K562 (cell line): ENCODE measurements at regions not wholly inside any gene's neighbourhood (a gene's known extent, or its start where the extent isn't known, plus 50 kb on each side); places are given as distances from the start of the nearest gene placed in this dataset.

Experiments
- ATAC-seq: fragments of 200-7000 bp; cut with Tn5 transposase; 3 replicates; pipeline ENCODE4 v1.9.1; 2020; ENCODE audit warnings: moderate library complexity
- BruUV-seq: library from RNA; stranded (reverse); fragments of 400-500 nt; replicated peaks from 2 replicates; lab custom pipeline; 2021; lab: Mats Ljungman, UMichigan
- CTCF ChIA-PET: fragments of 300-600 bp; formaldehyde crosslinking; extraction: SDS; loops from one replicate; lab custom pipeline; 2021; ENCODE audit warnings: low intra/inter-chr PET ratio; lab: Yijun Ruan, JAX
- POLR2A ChIA-PET: fragments of 300-600, 350-650 bp; sonication (Branson Sonifier 250); formaldehyde crosslinking; extraction: SDS; loops from one replicate; lab custom pipeline; 2021; ENCODE audit warnings: antibody characterized with exemption, inconsistent platforms; lab: Yijun Ruan, JAX
- DNase-seq, 4 experiments: peaks; one replicate each; pipeline versions ENCODE4 v3.0.0 to v3.0.0-alpha.2; 2011 to 2018; ENCODE audit warnings: low spot score in 3 of 4, mixed read lengths in 3 of 4; ENCODE audit errors: extremely low read depth in 1 of 4
- FAIRE-seq: peaks from 2 replicates; lab custom pipeline; 2011; peaks lifted over from hg19 to GRCh38; lab: Jason Lieb, UNC
- H2AFZ ChIP-seq: 2 replicates; pipeline ENCODE4 v1.6.0; 2011; ENCODE audit warnings: low read depth, low read length, control low read depth, inconsistent platforms
- H3K27ac ChIP-seq: fragments of 200-600 bp; 3 replicates; pipeline ENCODE4 v1.8.0; 2011; ENCODE audit warnings: low read depth, mild to moderate bottlenecking, control low read depth, inconsistent platforms, low read length, moderate library complexity, mixed read lengths; ENCODE audit errors: extremely low read depth
- H3K27me3 ChIP-seq, 2 experiments: fragments of 300-600 bp in 1 of 2; 2 replicates in 1 of 2; 3 replicates in 1 of 2; pipeline versions ENCODE4 v1.6.0 to v1.8.0; 2011; ENCODE audit warnings: inconsistent platforms in 2 of 2, low read length in 2 of 2, mild to moderate bottlenecking in 1 of 2, mixed read lengths in 1 of 2, moderate library complexity in 1 of 2; ENCODE audit not compliant: control insufficient read depth in 2 of 2, insufficient read depth in 2 of 2
- H3K36me3 ChIP-seq: fragments of 300-600 bp; 3 replicates; pipeline ENCODE4 v1.8.0; 2011; ENCODE audit warnings: mild to moderate bottlenecking, low read length, inconsistent platforms; ENCODE audit not compliant: control insufficient read depth, insufficient read depth
- H3K4me1 ChIP-seq, 2 experiments: fragments of 200-600 bp in 1 of 2; replicated peaks in 1 of 2; 2 replicates in 1 of 2; 3 replicates in 1 of 2; pipeline versions ENCODE4 v1.5.1 to v1.8.0; 2011; ENCODE audit warnings: inconsistent platforms in 2 of 2, low read length in 2 of 2, mild to moderate bottlenecking in 1 of 2, mixed read lengths in 1 of 2, moderate library complexity in 1 of 2; ENCODE audit not compliant: control insufficient read depth in 2 of 2, insufficient read depth in 2 of 2
- H3K4me2 ChIP-seq: 2 replicates; pipeline ENCODE4 v1.6.1; 2011; ENCODE audit warnings: low read length, control low read depth, inconsistent platforms, mixed read lengths; ENCODE audit not compliant: insufficient read depth
- H3K4me3 ChIP-seq: fragments of 200-600 bp; sonication (generic), shearing (Covaris generic); 2 replicates; pipeline ENCODE4 v1.5.1; 2016; ENCODE audit warnings: control low read depth, inconsistent platforms
- H3K79me2 ChIP-seq: fragments of 200-600 bp; 3 replicates; pipeline ENCODE4 v1.8.0; 2011; ENCODE audit warnings: low read length, inconsistent platforms; ENCODE audit not compliant: control insufficient read depth, insufficient read depth
- H3K9ac ChIP-seq, 2 experiments: 2 replicates each; pipeline versions ENCODE4 v1.6.0 to v1.6.1; 2011; ENCODE audit warnings: low read depth in 2 of 2, low read length in 2 of 2, control low read depth in 1 of 2, inconsistent platforms in 1 of 2, mild to moderate bottlenecking in 1 of 2, mixed read lengths in 1 of 2; ENCODE audit not compliant: insufficient read depth in 1 of 2
- H3K9me1 ChIP-seq: one replicate; pipeline ENCODE4 v1.6.0; 2011; ENCODE audit warnings: inconsistent platforms, mild to moderate bottlenecking, low read length, moderate library complexity; ENCODE audit not compliant: control insufficient read depth, insufficient read depth
- H3K9me3 ChIP-seq: replicated peaks from 2 replicates; pipeline ENCODE4 v1.5.1; 2011; ENCODE audit warnings: low read depth, low read length, inconsistent platforms; ENCODE audit not compliant: control insufficient read depth, insufficient read depth
- H4K20me1 ChIP-seq: replicated peaks from 2 replicates; pipeline ENCODE4 v1.6.1; 2011; ENCODE audit warnings: low read length, inconsistent platforms, mixed read lengths; ENCODE audit not compliant: control insufficient read depth, insufficient read depth
- ARID1B ChIP-seq: fragments of 450-650 bp; IDR thresholded peaks from 2 replicates; pipeline ENCODE4 v1.6.1; 2016; ENCODE audit warnings: antibody characterized with exemption, mild to moderate bottlenecking, inconsistent platforms
- CBFA2T3 ChIP-seq: fragments of 450-650 bp; IDR thresholded peaks from 2 replicates; pipeline ENCODE4 v1.6.1; 2017
- CEBPB ChIP-seq: fragments of 450-650 bp; IDR thresholded peaks from 2 replicates; pipeline ENCODE4 v1.6.1; 2016; ENCODE audit warnings: missing genetic modification characterization, missing compliant biosample characterization
- CEBPG ChIP-seq, 3 experiments: fragments of 200-800 bp in 1 of 3; sonication (Bioruptor generic) in 1 of 3; sonication (generic) in 1 of 3; formaldehyde crosslinking in 1 of 3; IDR thresholded peaks in 2 of 3; conservative IDR thresholded peaks in 1 of 3; 2 replicates each; pipeline versions ENCODE4 v1.6.1 to v1.8.0; 2016 to 2022; ENCODE audit warnings: missing compliant biosample characterization in 2 of 3, missing genetic modification characterization in 2 of 3, mild to moderate bottlenecking in 1 of 3, missing genetic modification reagents in 1 of 3
- CXXC5 ChIP-seq: fragments of 250-450 bp; sonication (Bioruptor Pico); IDR thresholded peaks from 2 replicates; pipeline ENCODE4 v1.8.0; 2022; ENCODE audit warnings: inconsistent platforms, mild to moderate bottlenecking, moderate library complexity
- DPF2 ChIP-seq: fragments of 450-650 bp; IDR thresholded peaks from 2 replicates; pipeline ENCODE4 v1.6.1; 2016
- FOSL1 ChIP-seq: fragments of 200-800 bp; sonication (Bioruptor generic); conservative IDR thresholded peaks from 2 replicates; pipeline ENCODE4 v1.6.1; 2016; ENCODE audit warnings: missing genetic modification characterization, missing compliant biosample characterization
- FOXA3 ChIP-seq, 2 experiments: fragments of 450-650 bp in 1 of 2; sonication (generic) in 1 of 2; formaldehyde crosslinking; IDR thresholded peaks in 1 of 2; conservative IDR thresholded peaks in 1 of 2; 2 replicates each; pipeline versions ENCODE4 v1.4.0 to v1.8.0; 2020 to 2022; ENCODE audit warnings: mild to moderate bottlenecking in 2 of 2, missing genetic modification reagents in 1 of 2
- FOXK2 ChIP-seq, 2 experiments: fragments of 450-650 bp; IDR thresholded peaks in 1 of 2; conservative IDR thresholded peaks in 1 of 2; 2 replicates each; pipeline ENCODE4 v1.6.1; 2016; ENCODE audit warnings: low read depth in 2 of 2, mild to moderate bottlenecking in 1 of 2
- FOXM1 ChIP-seq, 2 experiments: fragments of 450-650 bp in 1 of 2; sonication (generic) in 1 of 2; formaldehyde crosslinking in 1 of 2; IDR thresholded peaks; 2 replicates each; pipeline versions ENCODE4 v1.6.1 to v1.9.0; 2017 to 2022; ENCODE audit warnings: low read depth in 2 of 2, mild to moderate bottlenecking in 2 of 2, missing genetic modification reagents in 1 of 2, moderate library complexity in 1 of 2
- MTA1 ChIP-seq: fragments of 450-650 bp; IDR thresholded peaks from 2 replicates; pipeline ENCODE4 v1.6.1; 2017; ENCODE audit warnings: borderline replicate concordance
- NCOR1 ChIP-seq: fragments of 450-650 bp; IDR thresholded peaks from 2 replicates; pipeline ENCODE4 v1.6.1; 2016; ENCODE audit warnings: mild to moderate bottlenecking, moderate library complexity
- NFIX ChIP-seq: fragments of 250-450 bp; sonication (Bioruptor Pico); IDR thresholded peaks from 2 replicates; pipeline ENCODE4 v1.4.0; 2020; ENCODE audit warnings: low read depth, mild to moderate bottlenecking, moderate library complexity
- NONO ChIP-seq, 2 experiments: fragments of 200-400 bp in 1 of 2; fragments of 450-650 bp in 1 of 2; formaldehyde crosslinking in 1 of 2; IDR thresholded peaks; 2 replicates each; pipeline ENCODE4 v1.6.1; 2017; ENCODE audit warnings: low read depth in 2 of 2, mild to moderate bottlenecking in 2 of 2, moderate library complexity in 2 of 2, low read length in 1 of 2
- POLR2AphosphoS2 ChIP-seq: IDR thresholded peaks from 2 replicates; pipeline ENCODE4 v1.6.1; 2012; ENCODE audit warnings: low read length, improper control_type of control experiment
- RCOR1 ChIP-seq, 2 experiments: IDR thresholded peaks; 2 replicates each; pipeline ENCODE4 v1.6.1; 2012; ENCODE audit warnings: low read depth in 2 of 2, low read length in 2 of 2, borderline replicate concordance in 1 of 2, improper control_type of control experiment in 1 of 2
- TAL1 ChIP-seq: fragments of 450-650 bp; IDR thresholded peaks from 2 replicates; pipeline ENCODE4 v1.6.1; 2016; ENCODE audit warnings: mild to moderate bottlenecking
- TEAD4 ChIP-seq, 2 experiments: sonication (generic) in 1 of 2; formaldehyde crosslinking in 1 of 2; IDR thresholded peaks; 2 replicates each; pipeline versions ENCODE4 v1.6.1 to v1.8.0; 2012 to 2022; ENCODE audit warnings: borderline replicate concordance in 1 of 2, inconsistent platforms in 1 of 2, low read length in 1 of 2, mild to moderate bottlenecking in 1 of 2, missing genetic modification reagents in 1 of 2
- ZNF24 ChIP-seq: fragments of 450-650 bp; IDR thresholded peaks from 2 replicates; pipeline ENCODE4 v1.6.1; 2016
- WGBS: fragments of 100-300 bp; shearing (Covaris generic); methylation state at CpG from one replicate; pipeline ENCODE4 v1.1.6; 2016; ENCODE audit warnings: low coverage, mixed read lengths; ENCODE audit not compliant: insufficient coverage; ENCODE audit errors: missing lambda C conversion rate; 5-methylcytosine and 5-hydroxymethylcytosine counted together
- in situ Hi-C: fragments of 300-500 bp; cut with MboI; formaldehyde crosslinking; loops from 4 replicates; pipeline ENCODE4 v1.15.0; 2018; ENCODE audit warnings: inconsistent platforms, mixed read lengths
- intact Hi-C: fragments of 100-400 bp; cut with micrococcal nuclease; formaldehyde crosslinking; loops from 2 replicates; pipeline ENCODE4 v1.14.2; 2022
- TF ChIP-seq, protein P1 (sequence below): sonication (generic); formaldehyde crosslinking; IDR thresholded peaks from 2 replicates; pipeline ENCODE4 v1.8.0; 2022; ENCODE audit warnings: mild to moderate bottlenecking, missing genetic modification reagents

DNA sequence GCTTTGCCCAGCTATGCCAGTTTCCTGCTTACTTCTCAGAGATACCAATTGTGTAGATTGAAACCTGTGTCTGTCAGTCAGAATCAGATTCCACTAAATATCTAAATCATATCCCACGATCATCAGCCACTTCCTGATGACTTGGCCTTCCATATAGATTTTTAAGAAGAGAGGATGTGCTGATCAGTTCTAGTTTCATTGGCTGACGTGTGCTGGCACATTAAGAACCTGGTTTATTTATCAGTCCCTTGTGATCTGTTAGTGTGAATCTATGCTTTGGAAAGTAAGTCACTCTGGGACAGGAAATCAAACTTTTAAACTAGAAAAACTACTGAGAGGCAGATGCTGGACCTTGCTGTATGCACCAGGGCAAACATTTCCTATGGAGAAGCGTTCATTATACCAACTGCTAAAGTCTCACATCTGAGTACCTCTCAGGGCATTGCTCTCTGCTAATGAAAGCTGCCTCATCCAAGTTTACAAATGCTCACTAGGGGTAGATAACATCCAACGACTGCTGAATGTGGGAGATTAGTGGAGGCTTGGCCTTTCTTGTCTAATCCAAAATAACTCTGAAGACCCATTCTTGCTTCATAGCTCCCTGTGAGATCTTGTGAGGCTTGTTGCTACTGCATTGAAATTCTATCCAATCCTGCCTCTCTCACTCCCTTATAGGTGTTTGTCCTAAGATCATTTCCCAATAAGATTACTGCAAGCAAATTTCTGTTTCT lies 109.1 kb downstream of the ARL4A start:
- no peak overlapping the region for H3K4me2 ChIP-seq
- 0 out of 4 replicates have a peak overlapping the region, but pooled peaks of 1 of the 2 experiments have one; percentile 0 for H3K9ac ChIP-seq
- H3K9me3 ChIP-seq: no peaks in the 10 kb centered on the region
- peak overlapping the region; percentile 73 for H2AFZ ChIP-seq
- no peaks in the 10 kb centered on the region for H3K36me3 ChIP-seq
- intact Hi-C loops (loop anchor here (5.0 kb wide), 1 partner anchor 109 kb away; the partner anchor contains the start of gene ARL4A), in situ Hi-C loops (no loop called here)
- H3K4me3 ChIP-seq: no peak overlapping the region
- peak; percentile 76 for ATAC-seq
- peak in 2 of 4 experiments; percentile 26 to 53 for DNase-seq
- ChIA-PET CTCF (no interaction called here), POLR2A (interaction anchor here (0.7 to 1.0 kb wide), 3 partner anchors 13 to 47 kb away, joined by 3 to 4 read pairs (median 4); no protein-coding TSS in a partner anchor)
- H3K9me1 ChIP-seq: no peaks in the 10 kb centered on the region
- WGBS: 21% methylated on average over 4 of the region's 4 CpGs
- H3K27ac ChIP-seq: peak overlapping the region; percentile 6; the same call in 1 of the 3 replicates
- H3K4me1 ChIP-seq: peaks cover 0 to 16% of the 10 kb centered on the region in 2 experiments; a peak in 3 of 5 replicates
- H3K79me2 ChIP-seq: no peaks in the 10 kb centered on the region
- no peaks in the 10 kb centered on the region for H4K20me1 ChIP-seq
- no peaks in the 10 kb centered on the region for H3K27me3 ChIP-seq
- peak; percentile 29 for FAIRE-seq
- BruUV-seq: no TSS peak
- TF ChIP-seq NFIX (no peak), CXXC5 (CRISPR knock-in tag) (peak; percentile 57; the same call in 1 of the 2 replicates), MTA1 (no peak), NONO (IDR thresholded peaks at IDR 0.05; ENCODE audit: low read depth in 2 of 2, low read length in 1 of 2) (0 out of 4 replicates have a peak, but pooled peaks of 1 of the 2 experiments have one; percentile 13), RCOR1 (IDR thresholded peaks at IDR 0.05; ENCODE audit: borderline replicate concordance in 1 of 2, low read depth in 2 of 2, low read length in 2 of 2) (peak in 1 of 2 experiments; percentile 63; a peak in 2 of 4 replicates), NCOR1 (peak; percentile 34), CEBPG (CRISPR knock-in tag; IDR thresholded peaks at IDR 0.05) (no peak), CEBPG (tag; conservative IDR thresholded peaks at IDR 0.05 in 1 of 2, IDR thresholded peaks at IDR 0.05 in 1 of 2) (peak; percentile 50 to 64; a peak in 1 of 4 replicates), ARID1B (peak; percentile 75), DPF2 (peak; percentile 69), ZNF24 (no peak), FOXK2 (conservative IDR thresholded peaks at IDR 0.05 in 1 of 2, IDR thresholded peaks at IDR 0.05 in 1 of 2; ENCODE audit: low read depth in 2 of 2) (no peak), CBFA2T3 (peak; percentile 46), TAL1 (0 out of 2 replicates have a peak, but pooled peaks have one; percentile 36), FOXM1 (IDR thresholded peaks at IDR 0.05; ENCODE audit: low read depth) (peak; percentile 60; the same call in 1 of the 2 replicates), FOXM1 (CRISPR knock-in tag; IDR thresholded peaks at IDR 0.05; ENCODE audit: low read depth) (no peak), FOSL1 (tag) (0 out of 2 replicates have a peak, but pooled peaks have one; percentile 28), CEBPB (tag) (peak; percentile 82), POLR2AphosphoS2 (no peak), TEAD4 (IDR thresholded peaks at IDR 0.05; ENCODE audit: low read length) (peak; percentile 65; the same call in 1 of the 2 replicates), TEAD4 (CRISPR knock-in tag; IDR thresholded peaks at IDR 0.05; ENCODE audit: borderline replicate concordance) (no peak), FOXA3 (CRISPR knock-in tag; conservative IDR thresholded peaks at IDR 0.05 in 1 of 2, IDR thresholded peaks at IDR 0.05 in 1 of 2) (0 out of 4 replicates have a peak, but pooled peaks of 1 of the 2 experiments have one; percentile 20)
- TF ChIP-seq, protein P1, sequence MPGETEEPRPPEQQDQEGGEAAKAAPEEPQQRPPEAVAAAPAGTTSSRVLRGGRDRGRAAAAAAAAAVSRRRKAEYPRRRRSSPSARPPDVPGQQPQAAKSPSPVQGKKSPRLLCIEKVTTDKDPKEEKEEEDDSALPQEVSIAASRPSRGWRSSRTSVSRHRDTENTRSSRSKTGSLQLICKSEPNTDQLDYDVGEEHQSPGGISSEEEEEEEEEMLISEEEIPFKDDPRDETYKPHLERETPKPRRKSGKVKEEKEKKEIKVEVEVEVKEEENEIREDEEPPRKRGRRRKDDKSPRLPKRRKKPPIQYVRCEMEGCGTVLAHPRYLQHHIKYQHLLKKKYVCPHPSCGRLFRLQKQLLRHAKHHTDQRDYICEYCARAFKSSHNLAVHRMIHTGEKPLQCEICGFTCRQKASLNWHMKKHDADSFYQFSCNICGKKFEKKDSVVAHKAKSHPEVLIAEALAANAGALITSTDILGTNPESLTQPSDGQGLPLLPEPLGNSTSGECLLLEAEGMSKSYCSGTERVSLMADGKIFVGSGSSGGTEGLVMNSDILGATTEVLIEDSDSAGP (CRISPR knock-in tag): no peak
